AG09309 (cell line): ENCODE measurements at regions not wholly inside any gene's neighbourhood (a gene's known extent, or its start where the extent isn't known, plus 50 kb on each side); places are given as distances from the start of the nearest gene placed in this dataset.

Source experiments
- DNase-seq: peaks from one replicate; pipeline ENCODE4 v3.0.0-alpha.2; 2010; ENCODE audit warnings: low read depth
- H3K4me3 ChIP-seq: 2 replicates; pipeline ENCODE4 v1.5.1; 2011; ENCODE audit warnings: mild to moderate bottlenecking, low read depth, low read length, moderate library complexity; ENCODE audit not compliant: control insufficient read depth
- TF ChIP-seq, protein P1 (sequence below): IDR thresholded peaks from 2 replicates; pipeline ENCODE4 v1.5.1; 2011; ENCODE audit warnings: mild to moderate bottlenecking, low read depth, low read length, inconsistent platforms; ENCODE audit not compliant: insufficient read depth, control insufficient read depth; ENCODE audit errors: missing control alignments

DNA sequence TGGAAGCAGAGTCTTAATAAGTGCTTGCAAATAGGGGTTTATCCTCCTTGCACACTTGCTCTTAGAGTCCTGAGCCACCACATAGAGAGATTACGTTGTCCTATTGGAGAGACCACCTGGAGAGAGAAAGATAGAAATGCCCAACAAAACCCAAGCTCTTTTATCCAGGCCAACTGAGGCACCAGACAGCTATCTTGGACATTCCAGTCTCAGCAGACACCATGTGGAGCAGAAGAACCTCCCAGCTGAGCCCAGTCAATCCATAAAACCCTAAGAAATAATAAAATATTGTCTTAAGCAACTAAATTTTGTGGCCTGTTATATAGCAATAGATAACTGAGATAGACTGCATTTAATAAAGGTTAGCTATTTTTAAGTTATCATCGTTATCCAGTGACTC is 105.7 kb upstream of the PFN2 start:
- H3K4me3 ChIP-seq, result no peak overlapping the region
- no peak for DNase-seq
- TF ChIP-seq, protein P1, sequence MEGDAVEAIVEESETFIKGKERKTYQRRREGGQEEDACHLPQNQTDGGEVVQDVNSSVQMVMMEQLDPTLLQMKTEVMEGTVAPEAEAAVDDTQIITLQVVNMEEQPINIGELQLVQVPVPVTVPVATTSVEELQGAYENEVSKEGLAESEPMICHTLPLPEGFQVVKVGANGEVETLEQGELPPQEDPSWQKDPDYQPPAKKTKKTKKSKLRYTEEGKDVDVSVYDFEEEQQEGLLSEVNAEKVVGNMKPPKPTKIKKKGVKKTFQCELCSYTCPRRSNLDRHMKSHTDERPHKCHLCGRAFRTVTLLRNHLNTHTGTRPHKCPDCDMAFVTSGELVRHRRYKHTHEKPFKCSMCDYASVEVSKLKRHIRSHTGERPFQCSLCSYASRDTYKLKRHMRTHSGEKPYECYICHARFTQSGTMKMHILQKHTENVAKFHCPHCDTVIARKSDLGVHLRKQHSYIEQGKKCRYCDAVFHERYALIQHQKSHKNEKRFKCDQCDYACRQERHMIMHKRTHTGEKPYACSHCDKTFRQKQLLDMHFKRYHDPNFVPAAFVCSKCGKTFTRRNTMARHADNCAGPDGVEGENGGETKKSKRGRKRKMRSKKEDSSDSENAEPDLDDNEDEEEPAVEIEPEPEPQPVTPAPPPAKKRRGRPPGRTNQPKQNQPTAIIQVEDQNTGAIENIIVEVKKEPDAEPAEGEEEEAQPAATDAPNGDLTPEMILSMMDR, result no peak

DNA sequence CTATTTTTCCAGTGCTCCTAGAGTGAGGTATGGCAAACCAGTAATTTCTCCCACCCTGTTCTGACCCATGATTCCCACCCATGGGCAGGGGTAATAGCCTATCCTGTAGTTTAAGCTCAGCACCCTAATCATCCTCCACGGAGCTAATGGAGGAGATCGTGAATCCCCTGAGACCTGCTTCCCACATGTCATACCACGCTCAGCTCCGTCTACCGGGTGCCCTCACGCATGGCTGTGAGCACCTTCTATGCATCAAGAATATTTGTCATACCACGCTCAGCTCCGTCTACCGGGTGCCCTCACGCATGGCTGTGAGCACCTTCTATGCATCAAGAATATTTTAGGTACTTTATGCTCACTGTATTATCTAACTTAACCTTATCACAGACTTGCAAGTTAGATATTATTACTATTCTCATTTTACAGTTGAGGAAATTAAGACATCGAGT is 104.7 kb upstream of the PFN2 start:
- no peak for DNase-seq
- TF ChIP-seq, protein P1, result no peak

DNA sequence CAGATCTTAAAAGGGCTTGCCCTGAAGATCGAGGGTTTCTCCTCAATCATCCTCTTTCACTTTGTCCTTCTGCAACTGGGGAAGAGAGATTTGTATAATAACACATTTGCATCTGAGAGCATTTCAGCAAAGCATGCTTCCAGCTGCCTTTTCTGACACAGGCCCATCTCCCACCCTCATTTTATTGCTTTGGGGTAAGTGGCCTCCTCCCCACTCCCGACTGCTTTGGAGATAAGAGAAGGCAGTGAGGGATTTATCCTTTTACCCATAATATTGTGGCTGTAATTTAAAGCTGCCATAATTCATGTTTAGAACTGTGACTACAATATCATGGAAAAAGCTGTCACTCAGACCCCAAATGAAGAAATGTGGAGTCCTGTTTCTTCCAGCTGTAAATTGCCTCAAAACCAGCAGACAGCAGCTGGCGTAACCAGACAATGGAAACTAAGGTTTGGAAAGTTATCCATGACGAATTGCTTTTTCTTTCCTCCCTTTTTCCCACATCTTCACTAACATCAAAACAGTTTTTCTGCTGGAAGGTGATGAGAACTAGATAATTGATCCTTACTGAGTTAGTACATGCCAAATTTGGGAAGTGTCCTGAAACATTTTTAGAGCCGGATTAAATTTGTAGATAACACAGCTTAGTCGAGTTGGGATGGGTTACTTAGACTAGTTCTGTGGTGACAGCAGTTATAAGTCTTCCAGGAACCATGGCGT is 104.2 kb upstream of the PFN2 start:
- TF ChIP-seq, protein P1, result no peak

More for the DNA sequence above, 104.7 kb upstream of the PFN2 start:
- H3K4me3 ChIP-seq, result no peak overlapping the region

DNA sequence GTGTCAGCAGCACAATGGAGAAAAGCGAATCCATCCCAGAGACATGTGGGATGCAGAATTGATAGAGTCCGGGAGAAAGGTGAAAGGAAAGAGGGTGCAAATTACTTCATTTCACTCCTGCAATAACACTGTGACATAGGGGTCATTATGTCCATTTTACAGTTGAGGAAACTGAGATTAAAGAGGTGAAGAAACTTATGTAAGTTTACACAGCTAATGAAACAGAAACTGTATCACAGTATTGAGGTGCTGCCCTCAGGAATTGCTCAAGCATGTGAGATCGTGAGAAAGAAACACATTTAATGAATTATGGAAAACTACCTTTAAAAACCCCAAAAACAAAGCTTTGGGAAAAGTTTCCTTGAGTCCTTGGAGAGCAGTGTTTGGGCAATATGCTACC is 103.6 kb upstream of the PFN2 start:
- TF ChIP-seq, protein P1, result no peak
- DNase-seq, result no peak
- no peak overlapping the region for H3K4me3 ChIP-seq

More for the DNA sequence above, 104.2 kb upstream of the PFN2 start:
- no peak for DNase-seq
- no peak overlapping the region for H3K4me3 ChIP-seq

DNA sequence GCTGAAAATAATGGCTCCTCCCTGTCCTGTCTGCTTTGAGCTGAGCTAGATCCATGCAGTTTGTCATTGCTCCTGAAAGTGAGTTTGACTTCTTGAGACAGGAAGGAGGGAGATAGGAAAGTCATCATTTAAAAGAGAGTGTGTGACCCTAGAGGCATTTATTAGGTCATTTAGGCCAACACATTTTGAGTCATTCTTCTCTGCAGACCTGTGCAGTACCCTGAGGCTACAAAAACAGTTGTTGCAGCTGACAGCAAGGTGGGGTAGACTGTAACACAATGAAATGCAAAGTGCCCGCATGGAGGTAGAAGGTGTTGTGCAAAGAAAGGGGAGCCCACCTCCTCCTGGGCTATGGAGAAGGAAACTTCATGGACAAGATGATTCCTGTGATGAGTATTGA is 102.8 kb upstream of the PFN2 start:
- TF ChIP-seq, protein P1, result no peak
- no peak overlapping the region for H3K4me3 ChIP-seq
- no peak for DNase-seq

DNA sequence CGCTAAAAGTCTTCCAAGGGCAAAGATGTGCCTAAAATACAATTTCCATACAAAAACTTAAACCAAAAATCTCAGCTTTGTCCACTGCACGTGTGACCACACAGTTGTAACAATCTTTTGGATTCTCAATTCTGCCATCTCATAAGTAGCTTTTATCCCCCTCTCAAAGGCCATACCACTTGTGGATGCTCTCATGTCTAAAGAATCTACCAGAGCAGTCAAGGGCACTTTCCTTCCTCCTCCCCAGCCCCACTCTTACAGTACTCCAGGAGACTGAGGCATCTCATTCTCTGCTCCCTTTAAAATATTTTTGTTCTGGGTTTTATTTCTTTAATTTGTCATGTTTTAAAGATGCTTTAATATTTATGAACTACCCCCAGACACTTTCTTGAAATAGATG is 102.3 kb upstream of the PFN2 start:
- H3K4me3 ChIP-seq, result no peak overlapping the region

More for the DNA sequence above, 102.3 kb upstream of the PFN2 start:
- TF ChIP-seq, protein P1, result no peak
- DNase-seq, result no peak
